Body of pancreas (tissue), 4 donors: ENCODE measurements at regions not wholly inside any gene's neighbourhood (a gene's known extent, or its start where the extent isn't known, plus 50 kb on each side); places are given as distances from the start of the nearest gene placed in this dataset.

Experiments
- ATAC-seq: fragments of 150-250 bp; one replicate; pipeline ENCODE4 v1.9.1; 2016
- DNase-seq, 4 donors: peaks; one replicate each; pipeline ENCODE4 v3.0.0-alpha.2; 2019
- H3K27ac ChIP-seq, 4 donors: fragments of 200-600 bp; sonication (generic); 1 replicate in 3 of 4; 2 replicates in 1 of 4; pipeline versions ENCODE4 v1.5.1 to v1.6.1; 2016 to 2019; ENCODE audit warnings: mild to moderate bottlenecking in 1 of 4, mixed read lengths in 1 of 4, moderate library complexity in 1 of 4
- H3K27me3 ChIP-seq, 2 donors: fragments of 200-600 bp; sonication (generic); one replicate each; pipeline ENCODE4 v1.6.0; 2016; ENCODE audit warnings: mild to moderate bottlenecking in 1 of 2
- H3K36me3 ChIP-seq, 2 donors: fragments of 200-600 bp; sonication (generic); replicated peaks in 1 of 2; 2 replicates each; pipeline ENCODE4 v1.5.1; 2016; ENCODE audit warnings: low read depth in 2 of 2; ENCODE audit not compliant: insufficient read depth in 1 of 2
- H3K4me1 ChIP-seq: fragments of 200-600 bp; sonication (generic); one replicate; pipeline ENCODE4 v1.6.0; 2016
- H3K4me3 ChIP-seq, 2 donors: fragments of 200-600 bp; sonication (generic); 1 replicate in 1 of 2; 2 replicates in 1 of 2; pipeline ENCODE4 v1.5.1; 2016 to 2019
- H3K9me3 ChIP-seq, 3 donors: fragments of 200-600 bp; sonication (generic); 1 replicate in 2 of 3; 2 replicates in 1 of 3; pipeline ENCODE4 v1.5.1; 2016
- CTCF ChIP-seq, 7 experiments: fragments of 450-650 bp in 4 of 7; fragments of 200-600 bp in 3 of 7; sonication (generic) in 3 of 7; IDR thresholded peaks; one replicate each; pipeline ENCODE4 v1.5.1; 2016 to 2019; ENCODE audit warnings: antibody characterized with exemption in 7 of 7
- POLR2A ChIP-seq, 3 donors: fragments of 450-650 bp; IDR thresholded peaks; one replicate each; pipeline ENCODE4 v1.6.1; 2016; ENCODE audit warnings: antibody characterized with exemption in 3 of 3, mild to moderate bottlenecking in 2 of 3
- WGBS, 2 donors: methylation state at CpG; one replicate each; pipeline ENCODE4 v1.1.5; 2017; 5-methylcytosine and 5-hydroxymethylcytosine counted together
- intact Hi-C: fragments of 100-400 bp; cut with DNase I; formaldehyde crosslinking; loops from one replicate; pipeline ENCODE4 v1.15.1; 2023

GRCh38 chr6:16828058-16828457, 66.8 kb upstream of the ATXN1 start:
- intact Hi-C loops: no loop called here
- no peak for DNase-seq
- Histone ChIP-seq H3K27me3 (no peaks in the 10 kb centered on the region), H3K36me3 (no peaks in the 10 kb centered on the region), H3K4me3 (no peak overlapping the region), H3K9me3 (no peaks in the 10 kb centered on the region), H3K4me1 (no peaks in the 10 kb centered on the region), H3K27ac (no peak overlapping the region)
- WGBS, 2 donors: 76 to 93% methylated on average over 2 of the region's 2 CpGs
- no peak for TF ChIP-seq CTCF (IDR thresholded peaks at IDR 0.05)
- no peak for TF ChIP-seq POLR2A (IDR thresholded peaks at IDR 0.05)
- ATAC-seq: no peak

GRCh38 chr6:16827627-16828026, 66.4 kb upstream of the ATXN1 start:
- Histone ChIP-seq H3K4me3 (no peak overlapping the region), H3K9me3 (no peaks in the 10 kb centered on the region), H3K27ac (no peak overlapping the region), H3K27me3 (no peaks in the 10 kb centered on the region), H3K36me3 (no peaks in the 10 kb centered on the region), H3K4me1 (peaks cover 2% of the 10 kb centered on the region)
- WGBS, 2 donors: 62 to 68% methylated on average over 2 of the region's 2 CpGs
- DNase-seq (no peak), ATAC-seq (no peak)
- intact Hi-C loops: no loop called here
- TF ChIP-seq CTCF (IDR thresholded peaks at IDR 0.05) (no peak), POLR2A (IDR thresholded peaks at IDR 0.05) (no peak)

GRCh38 chr6:16825784-16826183, 64.5 kb upstream of the ATXN1 start:
- Histone ChIP-seq H3K4me1 (peaks cover 18% of the 10 kb centered on the region), H3K27ac (no peak overlapping the region), H3K9me3 (no peaks in the 10 kb centered on the region), H3K27me3 (no peaks in the 10 kb centered on the region), H3K36me3 (no peaks in the 10 kb centered on the region), H3K4me3 (no peak overlapping the region)
- WGBS, 2 donors: 94 to 95% methylated on average over 6 of the region's 6 CpGs
- ATAC-seq: no peak
- no peak for DNase-seq
- intact Hi-C loops: no loop called here
- no peak for TF ChIP-seq CTCF (IDR thresholded peaks at IDR 0.05)
- no peak for TF ChIP-seq POLR2A (IDR thresholded peaks at IDR 0.05)

- intact Hi-C loops: no loop called here
- WGBS, 2 donors: 65 to 81% methylated on average over 10 of the region's 10 CpGs
- no peaks in the 10 kb centered on the region for H3K9me3 ChIP-seq
- H3K4me3 ChIP-seq: no peak overlapping the region
- TF ChIP-seq CTCF (IDR thresholded peaks at IDR 0.05) (no peak), POLR2A (IDR thresholded peaks at IDR 0.05) (no peak)
- no peak for DNase-seq
- H3K4me1 ChIP-seq: peaks cover 18% of the 10 kb centered on the region
- no peak overlapping the region for H3K27ac ChIP-seq
- no peaks in the 10 kb centered on the region for H3K36me3 ChIP-seq
- ATAC-seq: no peak
- no peaks in the 10 kb centered on the region for H3K27me3 ChIP-seq
Observed at GRCh38 chr6:16824845-16825685, 63.8 kb upstream of the ATXN1 start.
